ENCODE measurements at regions not wholly inside any gene's neighbourhood (a gene's known extent, or its start where the extent isn't known, plus 50 kb on each side); places are given as distances from the start of the nearest gene placed in this dataset.
"Not testable (repeated sequence)": the region's sequence is repeated elsewhere in the genome, so short reads cannot be mapped to it uniquely, and the experiment has no call there.

- DNase-seq (ENCODE audit: low read depth in 2 of 3, low spot score in 2 of 3), result no peak
Observed at GRCh38 chr18:42458226-42458625, 503.2 kb downstream of the PIK3C3 start.

- DNase-seq (ENCODE audit: low read depth in 2 of 3, low spot score in 2 of 3), result no peak
Observed at GRCh38 chr18:42459873-42460272, 504.8 kb downstream of the PIK3C3 start.

GRCh38 chr18:42471885-42472284 is 516.9 kb downstream of the PIK3C3 start:
- no peak for DNase-seq (ENCODE audit: low read depth in 2 of 3, low spot score in 2 of 3)

- no peak for DNase-seq (ENCODE audit: low read depth in 2 of 3, low spot score in 2 of 3)
Observed at GRCh38 chr18:42473611-42474010, 518.6 kb downstream of the PIK3C3 start.

- no peak for DNase-seq (ENCODE audit: low read depth in 2 of 3, low spot score in 2 of 3)
Observed at GRCh38 chr18:42474577-42474976, 519.5 kb downstream of the PIK3C3 start.

- DNase-seq (ENCODE audit: low read depth in 2 of 3, low spot score in 2 of 3), result no peak
Observed at GRCh38 chr18:42475157-42475556, 520.1 kb downstream of the PIK3C3 start.

- no peak for DNase-seq (ENCODE audit: low read depth in 2 of 3, low spot score in 2 of 3)
Observed at GRCh38 chr18:42477267-42477666, 522.2 kb downstream of the PIK3C3 start.

GRCh38 chr18:42480441-42480840 is 525.4 kb downstream of the PIK3C3 start:
- DNase-seq (ENCODE audit: low read depth in 2 of 3, low spot score in 2 of 3), result no peak

- no peak for DNase-seq (ENCODE audit: low read depth in 2 of 3, low spot score in 2 of 3)
Observed at GRCh38 chr18:42484648-42485047, 529.6 kb downstream of the PIK3C3 start.

GRCh38 chr18:42486271-42486670 is 531.2 kb downstream of the PIK3C3 start:
- DNase-seq (ENCODE audit: low read depth in 2 of 3, low spot score in 2 of 3), result no peak

- DNase-seq (ENCODE audit: low read depth in 2 of 3, low spot score in 2 of 3), result no peak
Observed at GRCh38 chr18:42508683-42509296, 553.8 kb downstream of the PIK3C3 start.

GRCh38 chr18:42509750-42510415 is 554.8 kb downstream of the PIK3C3 start:
- DNase-seq (ENCODE audit: low read depth in 2 of 3, low spot score in 2 of 3), result no peak

GRCh38 chr18:42510540-42510939 is 555.5 kb downstream of the PIK3C3 start:
- DNase-seq (ENCODE audit: low read depth in 2 of 3, low spot score in 2 of 3), result no peak

- no peak for DNase-seq (ENCODE audit: low read depth in 2 of 3, low spot score in 2 of 3)
Observed at GRCh38 chr18:42513441-42513840, 558.4 kb downstream of the PIK3C3 start.

- no peak for DNase-seq (ENCODE audit: low read depth in 2 of 3, low spot score in 2 of 3)
Observed at GRCh38 chr18:42514512-42514911, 559.5 kb downstream of the PIK3C3 start.

- no peak for DNase-seq (ENCODE audit: low read depth in 2 of 3, low spot score in 2 of 3)
Observed at GRCh38 chr18:42517896-42518295, 562.9 kb downstream of the PIK3C3 start.

- DNase-seq (ENCODE audit: low read depth in 2 of 3, low spot score in 2 of 3), result not testable (repeated sequence)
Observed at GRCh38 chr18:42518331-42518730, 563.3 kb downstream of the PIK3C3 start.

GRCh38 chr18:42520138-42520537 is 565.1 kb downstream of the PIK3C3 start:
- no peak for DNase-seq (ENCODE audit: low read depth in 2 of 3, low spot score in 2 of 3)

- DNase-seq (ENCODE audit: low read depth in 2 of 3, low spot score in 2 of 3), result no peak
Observed at GRCh38 chr18:42525905-42526304, 570.9 kb downstream of the PIK3C3 start.

- DNase-seq (ENCODE audit: low read depth in 2 of 3, low spot score in 2 of 3), result no peak
Observed at GRCh38 chr18:42527766-42528165, 572.7 kb downstream of the PIK3C3 start.

- no peak for DNase-seq (ENCODE audit: low read depth in 2 of 3, low spot score in 2 of 3)
Observed at GRCh38 chr18:42530276-42530675, 575.2 kb downstream of the PIK3C3 start.

- no peak for DNase-seq (ENCODE audit: low read depth in 2 of 3, low spot score in 2 of 3)
Observed at GRCh38 chr18:42532119-42532518, 577.1 kb downstream of the PIK3C3 start.

GRCh38 chr18:42533009-42533575 is 578.1 kb downstream of the PIK3C3 start:
- DNase-seq (ENCODE audit: low read depth in 2 of 3, low spot score in 2 of 3), result no peak
